Naive B cell (primary cell): ENCODE measurements at regions not wholly inside any gene's neighbourhood (a gene's known extent, or its start where the extent isn't known, plus 50 kb on each side); places are given as distances from the start of the nearest gene placed in this dataset.

Source experiments
- ATAC-seq, 2 donors: fragments of 150-1000 bp; cut with Tn5 transposase; 2 replicates each; pipeline ENCODE4 v1.10.0; 2021; ENCODE audit warnings: low read depth in 2 of 2, mild to moderate bottlenecking in 2 of 2, moderate library complexity in 2 of 2
- DNase-seq: peaks from one replicate; pipeline ENCODE4 v3.0.0; 2022
- H3K27ac Mint-ChIP-seq, 6 donors: one replicate each; pipeline ENCODE4 v1.8.0; 2020 to 2022; ENCODE audit warnings: mild to moderate bottlenecking in 6 of 6, mixed read lengths in 6 of 6, moderate library complexity in 5 of 6, inconsistent platforms in 2 of 6
- H3K27me3 Mint-ChIP-seq, 3 donors: one replicate each; pipeline ENCODE4 v1.8.0; 2021 to 2022; ENCODE audit warnings: mixed read lengths in 3 of 3, mild to moderate bottlenecking in 1 of 3
- H3K36me3 Mint-ChIP-seq, 2 donors: one replicate each; pipeline ENCODE4 v1.8.0; 2020 to 2022; ENCODE audit warnings: mixed read lengths in 2 of 2, inconsistent platforms in 1 of 2, mild to moderate bottlenecking in 1 of 2
- H3K4me1 Mint-ChIP-seq, 3 donors: one replicate each; pipeline ENCODE4 v1.8.0; 2020 to 2022; ENCODE audit warnings: mixed read lengths in 3 of 3, inconsistent platforms in 1 of 3, mild to moderate bottlenecking in 1 of 3, moderate library complexity in 1 of 3
- H3K4me3 Mint-ChIP-seq, 8 donors: one replicate each; pipeline ENCODE4 v1.8.0; 2020 to 2022; ENCODE audit warnings: mild to moderate bottlenecking in 8 of 8, mixed read lengths in 8 of 8, moderate library complexity in 8 of 8, inconsistent platforms in 2 of 8
- H3K9me3 Mint-ChIP-seq, 7 donors: one replicate each; pipeline ENCODE4 v1.8.0; 2020 to 2022; ENCODE audit warnings: mixed read lengths in 7 of 7, mild to moderate bottlenecking in 5 of 7, inconsistent platforms in 2 of 7, moderate library complexity in 1 of 7

- peaks cover 0 to 3% (median 0%) of the 10 kb centered on the region in 3 donors for H3K4me1 Mint-ChIP-seq
- no peaks in the 10 kb centered on the region for H3K27me3 Mint-ChIP-seq
- H3K27ac Mint-ChIP-seq = no peak overlapping the region
- no peaks in the 10 kb centered on the region for H3K36me3 Mint-ChIP-seq
- DNase-seq (no peak), ATAC-seq (no peak)
- no peak overlapping the region for H3K4me3 Mint-ChIP-seq
- peaks cover 0 to 5% (median 0%) of the 10 kb centered on the region in 7 donors for H3K9me3 Mint-ChIP-seq
These were observed 653.7 kb downstream of the DCDC2C start for GRCh38 chr2:4357121-4357520.

DNA sequence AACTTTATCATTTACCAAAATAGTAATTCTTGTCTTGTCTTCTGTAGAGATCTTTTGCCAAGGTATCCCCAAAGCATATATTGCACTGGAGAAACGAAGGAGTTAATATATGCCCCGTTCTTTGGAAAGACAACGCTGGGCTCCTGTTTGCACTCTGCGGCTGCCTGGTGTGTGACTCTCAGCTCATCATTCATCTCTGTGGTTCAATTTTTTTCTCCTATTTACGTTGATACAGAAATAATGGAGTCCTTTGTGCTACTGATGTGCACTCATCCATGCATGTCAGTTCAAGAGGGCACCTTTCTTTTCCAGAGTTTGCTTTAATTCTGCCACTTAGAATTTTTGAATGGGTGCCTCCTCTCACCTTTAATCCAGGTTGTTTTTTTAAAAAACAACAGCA is 655.5 kb downstream of the DCDC2C start:
- DNase-seq = no peak
- H3K9me3 Mint-ChIP-seq = peaks cover 0 to 6% (median 4%) of the 10 kb centered on the region in 7 donors
- no peaks in the 10 kb centered on the region for H3K36me3 Mint-ChIP-seq
- no peak for ATAC-seq
- no peak overlapping the region for H3K27ac Mint-ChIP-seq
- no peak overlapping the region for H3K4me3 Mint-ChIP-seq
- peaks cover 0 to 3% (median 0%) of the 10 kb centered on the region in 3 donors for H3K4me1 Mint-ChIP-seq
- H3K27me3 Mint-ChIP-seq = no peaks in the 10 kb centered on the region

- Mint-ChIP-seq H3K36me3 (no peaks in the 10 kb centered on the region), H3K4me1 (no peaks in the 10 kb centered on the region), H3K9me3 (peaks cover 10 to 31% (median 17%) of the 10 kb centered on the region in 7 donors), H3K27ac (no peak overlapping the region), H3K27me3 (no peaks in the 10 kb centered on the region), H3K4me3 (no peak overlapping the region)
- DNase-seq (no peak), ATAC-seq (no peak)
These were observed 665.5 kb downstream of the DCDC2C start for GRCh38 chr2:4368907-4369306.

GRCh38 chr2:4369826-4370419 is 666.5 kb downstream of the DCDC2C start:
- H3K36me3 Mint-ChIP-seq = no peaks in the 10 kb centered on the region
- H3K4me3 Mint-ChIP-seq = no peak overlapping the region
- H3K9me3 Mint-ChIP-seq = peaks cover 10 to 37% (median 17%) of the 10 kb centered on the region in 7 donors
- H3K27me3 Mint-ChIP-seq = no peaks in the 10 kb centered on the region
- no peak for DNase-seq
- no peaks in the 10 kb centered on the region for H3K4me1 Mint-ChIP-seq
- no peak overlapping the region for H3K27ac Mint-ChIP-seq
- ATAC-seq = no peak

DNA sequence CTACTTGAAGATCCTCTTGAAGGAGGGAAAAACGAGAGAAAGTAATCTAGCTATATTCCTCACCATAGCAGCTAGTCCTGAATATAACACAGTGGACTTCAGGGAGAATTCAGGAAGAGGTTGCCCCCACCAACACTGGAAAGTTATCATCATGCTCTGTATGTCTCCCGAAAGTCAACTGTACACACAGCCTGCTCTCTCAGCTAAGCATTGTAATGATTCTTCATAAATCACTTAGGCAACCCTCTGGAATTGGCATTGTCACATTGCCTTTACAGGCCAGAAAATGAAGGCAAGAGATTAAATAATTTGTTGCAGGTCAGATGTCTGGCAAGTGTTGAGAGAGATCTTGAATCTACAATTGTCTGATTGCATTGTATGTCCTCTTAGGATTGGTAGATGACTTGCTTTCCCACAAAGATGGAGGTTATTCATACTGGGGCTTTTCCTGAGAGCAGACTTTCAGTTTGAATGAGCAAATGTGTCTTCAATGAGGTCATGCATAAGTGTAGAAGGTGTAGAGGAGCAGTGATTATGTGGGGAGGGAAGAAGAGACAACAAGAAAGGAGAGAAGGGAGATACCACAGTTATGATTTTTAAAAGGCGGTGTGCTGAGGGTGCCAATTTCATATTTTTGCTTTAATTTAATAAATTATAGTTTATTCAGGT is 667.2 kb downstream of the DCDC2C start:
- H3K4me3 Mint-ChIP-seq = no peak overlapping the region
- no peaks in the 10 kb centered on the region for H3K4me1 Mint-ChIP-seq
- no peaks in the 10 kb centered on the region for H3K36me3 Mint-ChIP-seq
- H3K27me3 Mint-ChIP-seq = no peaks in the 10 kb centered on the region
- H3K9me3 Mint-ChIP-seq = peaks cover 10 to 37% (median 17%) of the 10 kb centered on the region in 7 donors
- no peak for ATAC-seq
- no peak overlapping the region for H3K27ac Mint-ChIP-seq
- DNase-seq = no peak

DNA sequence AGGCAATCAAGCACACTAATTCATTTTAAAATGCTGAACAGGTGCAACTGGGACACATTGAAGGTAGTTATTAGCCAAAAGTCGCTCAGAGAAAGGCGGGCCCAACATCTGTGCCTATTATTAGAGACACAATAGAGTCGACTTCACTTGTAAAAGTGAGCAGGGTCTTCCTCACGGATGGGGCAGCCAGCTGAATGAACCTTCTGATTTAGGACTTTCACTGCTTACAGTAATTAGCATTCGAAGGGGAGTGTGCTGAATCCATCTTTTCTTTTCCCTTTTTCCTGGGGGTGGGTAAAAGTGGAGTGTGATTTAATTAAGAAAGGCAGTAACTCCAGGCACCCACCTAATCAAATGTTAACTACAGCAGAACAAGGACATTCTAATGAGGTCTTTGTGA is 677.7 kb downstream of the DCDC2C start:
- no peaks in the 10 kb centered on the region for H3K36me3 Mint-ChIP-seq
- DNase-seq (no peak), ATAC-seq (no peak)
- no peaks in the 10 kb centered on the region for H3K4me1 Mint-ChIP-seq
- no peaks in the 10 kb centered on the region for H3K27me3 Mint-ChIP-seq
- H3K27ac Mint-ChIP-seq = no peak overlapping the region
- H3K4me3 Mint-ChIP-seq = no peak overlapping the region
- peaks cover 0 to 12% (median 4%) of the 10 kb centered on the region in 7 donors for H3K9me3 Mint-ChIP-seq

- no peaks in the 10 kb centered on the region for H3K36me3 Mint-ChIP-seq
- H3K27ac Mint-ChIP-seq = no peak overlapping the region
- DNase-seq = no peak
- H3K4me1 Mint-ChIP-seq = no peaks in the 10 kb centered on the region
- no peaks in the 10 kb centered on the region for H3K27me3 Mint-ChIP-seq
- no peak overlapping the region for H3K4me3 Mint-ChIP-seq
- ATAC-seq = no peak
- H3K9me3 Mint-ChIP-seq = peaks cover 0 to 9% (median under 1%) of the 10 kb centered on the region in 7 donors
These were observed 678.4 kb downstream of the DCDC2C start for GRCh38 chr2:4381773-4382172.

DNA sequence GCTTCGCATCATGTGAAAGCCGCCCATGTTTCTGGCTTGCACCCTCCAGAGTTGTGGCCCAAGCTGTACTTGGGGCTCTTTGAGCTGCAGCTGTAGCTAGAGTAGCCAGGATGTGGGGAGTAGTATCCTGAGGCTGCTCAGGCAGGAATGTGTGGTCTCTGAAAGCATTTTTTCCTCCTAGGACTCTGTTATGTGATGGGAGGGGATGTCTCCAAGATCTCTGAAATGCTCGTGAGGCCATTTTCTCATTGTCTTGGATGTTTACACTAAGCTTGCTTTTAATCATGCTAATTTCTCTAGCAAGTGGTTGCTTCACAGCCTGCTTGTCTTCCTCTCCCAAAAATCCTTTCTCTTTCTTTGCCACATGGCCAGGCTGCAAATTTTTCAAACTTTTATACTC is 687.6 kb downstream of the DCDC2C start:
- no peak overlapping the region for H3K4me3 Mint-ChIP-seq
- DNase-seq (no peak), ATAC-seq (no peak)
- H3K27me3 Mint-ChIP-seq = no peaks in the 10 kb centered on the region
- no peak overlapping the region for H3K27ac Mint-ChIP-seq
- H3K4me1 Mint-ChIP-seq = no peaks in the 10 kb centered on the region
- H3K36me3 Mint-ChIP-seq = peaks cover 0 to 11% of the 10 kb centered on the region in 2 donors
- H3K9me3 Mint-ChIP-seq = peaks cover 9 to 40% (median 15%) of the 10 kb centered on the region in 7 donors

DNA sequence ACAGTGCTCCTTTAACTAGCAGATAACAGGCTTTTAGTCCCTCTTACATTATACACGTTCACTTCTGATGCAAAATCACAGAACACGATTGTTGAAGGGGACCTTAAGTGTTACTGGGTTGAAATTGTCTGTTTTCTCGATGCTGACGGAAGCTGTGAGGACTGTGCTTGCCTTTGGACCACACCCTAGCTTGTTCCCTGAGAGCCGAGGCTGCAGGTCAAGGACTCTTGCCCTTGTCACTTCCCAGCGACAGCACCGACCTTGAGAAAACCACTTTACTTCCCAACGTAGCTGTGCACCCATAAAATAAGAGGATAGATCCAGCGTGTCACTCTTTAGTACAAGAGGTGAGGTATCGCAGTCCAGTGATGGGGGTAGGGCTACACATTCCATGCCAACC is 701.0 kb downstream of the DCDC2C start:
- ATAC-seq (no peak), DNase-seq (no peak)
- Mint-ChIP-seq H3K27me3 (no peaks in the 10 kb centered on the region), H3K36me3 (no peaks in the 10 kb centered on the region), H3K9me3 (peaks cover 0 to 12% (median 3%) of the 10 kb centered on the region in 7 donors), H3K4me1 (peaks cover 0 to 2% (median 0%) of the 10 kb centered on the region in 3 donors), H3K27ac (no peak overlapping the region), H3K4me3 (no peak overlapping the region)

DNA sequence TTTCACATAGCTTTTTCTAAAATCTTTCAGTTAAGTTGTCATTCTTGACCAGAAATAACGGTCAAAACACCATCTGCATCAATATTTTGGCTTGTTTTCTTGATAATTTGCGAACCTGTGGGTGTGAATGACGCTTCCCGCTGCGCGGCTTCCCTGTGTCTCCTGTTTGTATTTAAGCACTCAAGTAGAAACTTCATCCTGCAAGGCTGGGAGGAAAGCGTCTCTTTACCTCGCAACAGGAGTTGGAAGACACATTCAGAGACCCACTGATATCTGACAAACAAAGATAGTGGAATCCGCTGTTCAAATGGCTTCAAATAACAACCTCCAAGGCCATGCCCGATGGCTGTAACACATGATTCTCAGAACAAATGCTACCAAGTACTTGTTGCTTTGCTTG is 704.9 kb downstream of the DCDC2C start:
- Mint-ChIP-seq H3K4me3 (no peak overlapping the region), H3K27me3 (no peaks in the 10 kb centered on the region), H3K9me3 (peaks cover 2 to 18% (median 5%) of the 10 kb centered on the region in 7 donors), H3K27ac (no peak overlapping the region), H3K4me1 (peaks cover 0 to 2% (median 0%) of the 10 kb centered on the region in 3 donors), H3K36me3 (no peaks in the 10 kb centered on the region)
- DNase-seq = no peak
- no peak for ATAC-seq

DNA sequence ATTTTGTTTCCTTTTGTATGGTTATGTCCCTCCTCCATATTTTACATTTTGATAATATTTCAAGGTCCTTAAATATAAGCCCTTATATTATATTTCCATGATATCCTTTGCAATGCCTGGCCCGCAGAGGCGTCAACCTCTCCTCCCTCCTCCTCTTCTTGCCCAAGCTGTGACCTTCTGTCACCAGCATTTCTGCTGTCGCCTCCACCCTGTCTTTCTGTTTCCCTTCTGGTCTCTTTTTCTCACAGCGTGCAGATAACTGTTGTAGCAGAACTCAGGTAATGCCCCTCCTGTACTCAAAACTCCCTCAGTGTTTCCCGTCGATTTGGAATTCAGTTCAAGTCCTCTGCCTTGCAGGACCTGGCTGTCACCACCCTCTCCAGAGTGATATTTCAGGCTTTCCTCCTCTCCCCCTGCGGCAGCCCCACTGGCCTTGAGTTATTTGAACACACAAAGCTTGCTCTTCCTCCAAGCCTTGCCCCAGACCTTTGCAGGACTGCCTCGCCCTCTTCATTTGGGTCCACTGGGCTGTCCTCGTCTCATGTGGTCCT is 709.3 kb downstream of the DCDC2C start:
- Mint-ChIP-seq H3K27me3 (no peaks in the 10 kb centered on the region), H3K27ac (peak overlapping the region in 1 of 6 donors; percentile 68), H3K9me3 (peaks cover 3 to 19% (median 8%) of the 10 kb centered on the region in 7 donors), H3K4me1 (no peaks in the 10 kb centered on the region), H3K4me3 (no peak overlapping the region), H3K36me3 (no peaks in the 10 kb centered on the region)
- ATAC-seq (no peak), DNase-seq (no peak)

GRCh38 chr2:4415171-4415570 is 711.8 kb downstream of the DCDC2C start:
- peaks cover 3 to 17% (median 13%) of the 10 kb centered on the region in 7 donors for H3K9me3 Mint-ChIP-seq
- H3K36me3 Mint-ChIP-seq = peaks cover 0 to 4% of the 10 kb centered on the region in 2 donors
- no peaks in the 10 kb centered on the region for H3K4me1 Mint-ChIP-seq
- H3K4me3 Mint-ChIP-seq = no peak overlapping the region
- DNase-seq (no peak), ATAC-seq (no peak)
- no peaks in the 10 kb centered on the region for H3K27me3 Mint-ChIP-seq
- no peak overlapping the region for H3K27ac Mint-ChIP-seq

GRCh38 chr2:4415810-4416413 is 712.5 kb downstream of the DCDC2C start:
- Mint-ChIP-seq H3K27me3 (no peaks in the 10 kb centered on the region), H3K36me3 (peaks cover 0 to 4% of the 10 kb centered on the region in 2 donors), H3K4me3 (no peak overlapping the region), H3K27ac (no peak overlapping the region), H3K4me1 (no peaks in the 10 kb centered on the region), H3K9me3 (peaks cover 3 to 17% (median 12%) of the 10 kb centered on the region in 7 donors)
- no peak for DNase-seq
- ATAC-seq = no peak

- H3K36me3 Mint-ChIP-seq = peaks cover 0 to 4% of the 10 kb centered on the region in 2 donors
- no peak overlapping the region for H3K27ac Mint-ChIP-seq
- no peaks in the 10 kb centered on the region for H3K4me1 Mint-ChIP-seq
- H3K4me3 Mint-ChIP-seq = no peak overlapping the region
- no peak for ATAC-seq
- no peaks in the 10 kb centered on the region for H3K27me3 Mint-ChIP-seq
- H3K9me3 Mint-ChIP-seq = peaks cover 3 to 17% (median 11%) of the 10 kb centered on the region in 7 donors
- DNase-seq = no peak
These were observed 713.1 kb downstream of the DCDC2C start for GRCh38 chr2:4416431-4416830.
